Epidermal melanocyte (primary cell): ENCODE measurements at regions not wholly inside any gene's neighbourhood (a gene's known extent, or its start where the extent isn't known, plus 50 kb on each side); places are given as distances from the start of the nearest gene placed in this dataset.

ENCODE experiments used
- DNase-seq: peaks from one replicate; pipeline ENCODE4 v3.0.0; 2011; ENCODE audit warnings: low spot score; ENCODE audit not compliant: insufficient read length

DNA sequence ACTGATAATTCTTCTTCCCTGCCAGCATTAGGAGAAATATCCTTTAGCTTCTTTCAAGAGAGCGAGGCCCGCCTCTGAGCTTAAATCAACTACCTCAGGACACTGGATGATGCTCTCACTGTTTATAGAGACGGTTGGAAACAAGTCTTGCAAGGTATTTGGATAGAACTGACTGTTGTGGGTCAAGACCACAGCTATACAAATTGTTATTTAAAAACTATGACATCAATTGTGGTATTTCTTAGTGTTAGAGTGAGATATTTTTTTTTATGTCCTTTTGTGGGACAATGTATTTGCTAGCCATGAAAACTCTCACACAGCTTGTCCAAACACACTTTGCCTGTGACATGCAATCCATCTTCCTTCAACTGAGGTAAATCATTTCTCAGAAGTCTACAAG is 136.3 kb upstream of the PHACTR1 start:
- no peak for DNase-seq

GRCh38 chr6:12582421-12583110 is 134.0 kb upstream of the PHACTR1 start:
- no peak for DNase-seq

GRCh38 chr6:12584631-12585405 is 131.7 kb upstream of the PHACTR1 start:
- no peak for DNase-seq

DNA sequence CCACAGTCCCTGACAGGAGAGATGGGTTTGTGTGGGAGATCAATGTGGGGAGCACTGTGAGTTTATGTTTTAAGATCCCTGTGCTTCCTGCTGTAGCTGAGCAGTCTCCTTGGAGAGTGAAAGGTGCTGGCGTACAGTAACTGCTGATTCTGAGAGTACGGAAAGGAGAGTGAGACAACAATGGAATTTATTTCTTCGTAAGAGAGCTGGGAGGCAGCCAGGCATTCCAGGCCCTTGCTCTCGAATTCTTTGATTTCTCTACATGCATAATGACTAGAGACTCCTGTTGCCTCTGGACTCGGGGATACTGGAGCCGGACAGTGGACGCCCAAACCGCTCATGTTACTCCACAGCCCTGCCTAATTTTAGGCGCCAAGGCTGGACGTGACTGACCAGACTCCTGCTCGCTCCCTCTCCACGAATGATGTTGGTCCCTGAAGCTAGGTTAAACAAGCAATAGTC is 131.0 kb upstream of the PHACTR1 start:
- DNase-seq: no peak

GRCh38 chr6:12586721-12587480 is 129.7 kb upstream of the PHACTR1 start:
- DNase-seq: no peak

- DNase-seq: no peak
These were observed 125.7 kb upstream of the PHACTR1 start for GRCh38 chr6:12590901-12591300.

GRCh38 chr6:12592634-12593033 is 123.9 kb upstream of the PHACTR1 start:
- DNase-seq: no peak

DNA sequence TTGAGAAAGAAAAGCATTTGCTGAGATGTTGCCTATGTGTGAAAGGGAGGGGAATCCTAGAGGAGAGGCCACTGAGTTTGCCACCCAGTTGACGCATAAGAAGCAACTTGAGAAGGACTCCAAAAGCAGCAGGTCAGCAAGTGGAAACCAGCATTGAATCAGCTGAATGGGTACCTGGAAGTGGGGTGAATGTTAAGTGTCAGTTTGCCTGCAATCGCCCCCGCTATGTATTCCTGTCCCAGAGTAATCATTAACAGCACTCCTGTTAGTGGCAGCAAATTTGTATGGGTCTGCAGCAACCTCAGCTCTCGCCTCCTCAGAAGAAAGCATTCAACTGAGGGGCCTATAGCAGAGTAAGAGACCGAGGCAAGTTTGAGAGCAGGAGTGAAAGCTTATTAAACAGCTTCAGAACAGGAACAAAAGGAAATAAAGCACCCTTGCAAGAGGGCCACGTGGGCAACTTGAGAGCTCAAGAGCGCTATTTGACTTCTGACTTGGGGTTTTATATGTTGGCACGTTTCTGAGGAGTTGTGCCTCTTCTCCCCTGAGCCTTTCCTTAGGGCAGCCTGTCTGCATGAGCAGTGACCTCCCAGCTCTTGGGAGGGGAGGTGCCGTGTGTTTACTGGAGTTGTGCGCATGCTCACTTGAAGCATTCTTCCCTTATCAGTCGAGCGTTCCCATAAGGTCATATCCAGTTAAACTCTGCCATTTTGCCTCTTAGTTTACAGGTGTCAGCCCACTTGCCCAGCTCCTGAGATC is 122.6 kb upstream of the PHACTR1 start:
- DNase-seq: no peak

DNA sequence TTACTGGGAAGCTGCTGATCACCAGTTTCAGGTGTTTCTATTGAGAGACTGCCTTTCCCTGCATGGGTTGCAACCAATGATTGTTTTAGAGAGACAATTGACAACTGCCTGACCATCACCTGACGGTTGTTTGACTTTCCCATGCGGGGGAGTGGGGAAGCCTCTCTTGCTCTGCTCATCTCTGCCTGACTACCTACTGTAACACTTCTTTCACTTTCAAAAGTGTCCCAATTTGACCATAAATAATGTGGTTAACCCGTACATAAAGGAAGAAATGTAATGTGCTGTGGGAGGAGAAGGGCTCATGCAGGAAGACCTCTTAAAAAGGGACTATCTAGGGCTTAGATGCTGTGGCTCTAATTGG is 122.1 kb upstream of the PHACTR1 start:
- DNase-seq: no peak

- DNase-seq: no peak
These were observed 121.3 kb upstream of the PHACTR1 start for GRCh38 chr6:12595161-12595811.

DNA sequence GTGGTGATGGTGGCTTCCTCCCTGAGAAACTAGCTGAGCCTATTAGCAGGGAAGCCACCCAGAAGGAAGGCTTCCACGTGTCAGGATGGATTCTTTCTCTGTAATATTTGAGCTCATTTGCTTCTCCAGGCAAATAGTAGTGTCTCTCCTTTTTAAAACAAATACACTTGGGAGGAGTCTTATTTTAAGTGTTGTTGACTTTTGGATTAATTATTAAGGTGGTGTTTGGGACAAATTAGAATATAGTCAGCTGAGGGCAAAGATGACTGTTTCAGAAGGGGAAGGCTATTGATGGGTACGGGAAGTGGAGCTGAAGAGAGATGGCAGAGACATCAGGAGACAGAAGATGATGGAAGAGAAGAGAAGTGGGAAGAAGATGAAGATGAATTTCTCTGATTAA is 119.8 kb upstream of the PHACTR1 start:
- no peak for DNase-seq

- DNase-seq: no peak
These were observed 117.6 kb upstream of the PHACTR1 start for GRCh38 chr6:12598919-12599318.

DNA sequence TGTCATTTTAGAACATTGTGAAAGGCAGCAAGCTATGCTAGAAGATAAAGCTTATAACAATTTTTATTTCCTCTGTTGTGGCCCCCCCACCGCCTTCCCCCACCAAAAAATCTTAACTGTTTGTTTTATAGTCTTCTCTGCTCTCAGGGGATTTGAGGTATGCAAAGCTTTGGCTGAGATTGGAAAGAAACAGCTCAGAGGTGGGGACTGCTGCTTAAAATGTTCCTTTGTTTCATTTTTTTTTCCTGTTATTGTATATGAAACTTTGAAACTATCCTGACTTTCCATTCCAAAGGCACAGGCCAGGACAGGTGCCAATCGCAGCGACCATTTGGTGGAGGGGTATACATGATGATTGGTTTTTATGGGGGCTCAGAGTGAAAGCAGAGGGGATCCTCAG is 114.7 kb upstream of the PHACTR1 start:
- no peak for DNase-seq

DNA sequence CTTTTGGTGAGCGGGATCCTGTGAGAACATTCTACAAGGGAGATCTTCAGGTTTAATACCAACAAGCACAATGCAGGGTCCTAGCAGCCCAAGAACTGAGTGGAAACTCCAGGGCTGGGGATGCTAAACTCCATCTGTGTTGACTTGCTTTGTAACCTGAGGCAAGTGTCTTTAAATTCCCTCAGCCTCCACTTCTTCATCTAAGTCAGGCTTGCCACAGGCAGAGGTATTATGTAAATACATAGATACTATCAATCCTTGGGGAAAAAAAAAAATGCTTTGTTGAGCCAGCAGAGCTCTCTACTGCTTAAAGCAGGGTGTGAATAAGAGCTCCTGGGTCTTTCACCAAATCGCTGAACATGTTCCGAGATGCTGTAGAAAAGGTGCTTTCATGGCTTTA is 114.2 kb upstream of the PHACTR1 start:
- no peak for DNase-seq

GRCh38 chr6:12602951-12603672 is 113.5 kb upstream of the PHACTR1 start:
- DNase-seq: no peak

- DNase-seq: no peak
These were observed 112.9 kb upstream of the PHACTR1 start for GRCh38 chr6:12603673-12604049.

- DNase-seq: no peak
These were observed 110.7 kb upstream of the PHACTR1 start for GRCh38 chr6:12605888-12606345.

GRCh38 chr6:12606616-12607015 is 110.0 kb upstream of the PHACTR1 start:
- DNase-seq: no peak

- no peak for DNase-seq
These were observed 108.3 kb upstream of the PHACTR1 start for GRCh38 chr6:12608016-12608860.
